BLaER1 treated with 17β-estradiol and CSF1 and Interleukin-3, amounts not matched to agents 10 nM and 100 nM (cell line): ENCODE measurements at regions not wholly inside any gene's neighbourhood (a gene's known extent, or its start where the extent isn't known, plus 50 kb on each side); places are given as distances from the start of the nearest gene placed in this dataset.

Source experiments
- H3K27ac ChIP-seq, 11 experiments: shearing (Covaris generic); formaldehyde crosslinking; 2 replicates each; pipeline ENCODE4 v1.8.1; 2022
- H3K27me3 ChIP-seq, 11 experiments: shearing (Covaris generic); formaldehyde crosslinking; 2 replicates each; pipeline ENCODE4 v1.8.1; 2022
- H3K36me3 ChIP-seq, 11 experiments: shearing (Covaris generic); formaldehyde crosslinking; 2 replicates each; pipeline ENCODE4 v1.8.1; 2022
- H3K4me1 ChIP-seq, 10 experiments: shearing (Covaris generic); formaldehyde crosslinking; 2 replicates each; pipeline ENCODE4 v1.8.1; 2022
- H3K4me2 ChIP-seq, 11 experiments: shearing (Covaris generic); formaldehyde crosslinking; 2 replicates each; pipeline ENCODE4 v1.8.1; 2022
- H3K4me3 ChIP-seq, 10 experiments: shearing (Covaris generic); formaldehyde crosslinking; 2 replicates each; pipeline ENCODE4 v1.8.1; 2022
- H3K9ac ChIP-seq, 11 experiments: shearing (Covaris generic); formaldehyde crosslinking; 2 replicates each; pipeline ENCODE4 v1.8.1; 2022
- H3K9me3 ChIP-seq, 11 experiments: shearing (Covaris generic); formaldehyde crosslinking; replicated peaks in 1 of 11; 2 replicates each; pipeline ENCODE4 v1.8.1; 2022
- H4K20me1 ChIP-seq, 11 experiments: shearing (Covaris generic); formaldehyde crosslinking; 2 replicates each; pipeline ENCODE4 v1.8.1; 2022
- Cebpa-rat ChIP-seq, 11 experiments: shearing (Covaris generic); IDR thresholded peaks; 2 replicates each; pipeline ENCODE4 v1.8.1; 2022

GRCh38 chr6:48236375-48236774, 125.4 kb upstream of the PTCHD4 start:
- Histone ChIP-seq H3K36me3 (no peaks in the 10 kb centered on the region), H3K27me3 (no peaks in the 10 kb centered on the region), H3K9me3 (peaks cover 28 to 46% (median 42%) of the 10 kb centered on the region in 11 experiments), H3K4me2 (no peak overlapping the region), H4K20me1 (no peaks in the 10 kb centered on the region), H3K4me3 (no peak overlapping the region), H3K9ac (no peak overlapping the region), H3K4me1 (no peaks in the 10 kb centered on the region), H3K27ac (no peak overlapping the region)
- TF ChIP-seq Cebpa-rat (IDR thresholded peaks at IDR 0.05): no peak

- Histone ChIP-seq H3K9ac (no peak overlapping the region), H4K20me1 (no peaks in the 10 kb centered on the region), H3K36me3 (no peaks in the 10 kb centered on the region), H3K9me3 (peaks cover 28 to 46% (median 42%) of the 10 kb centered on the region in 11 experiments), H3K27me3 (no peaks in the 10 kb centered on the region), H3K4me3 (no peak overlapping the region), H3K27ac (no peak overlapping the region), H3K4me1 (no peaks in the 10 kb centered on the region), H3K4me2 (no peak overlapping the region)
- no peak for TF ChIP-seq Cebpa-rat (IDR thresholded peaks at IDR 0.05)
These were observed 122.1 kb upstream of the PTCHD4 start for GRCh38 chr6:48233063-48233462.

GRCh38 chr6:48229841-48230240, 118.8 kb upstream of the PTCHD4 start:
- TF ChIP-seq Cebpa-rat (IDR thresholded peaks at IDR 0.05): no peak
- H3K36me3 ChIP-seq: no peaks in the 10 kb centered on the region
- peaks cover 5 to 20% (median 14%) of the 10 kb centered on the region in 11 experiments; a peak in 19 of 22 replicates for H3K9me3 ChIP-seq
- no peak overlapping the region for H3K4me2 ChIP-seq
- no peak overlapping the region for H3K9ac ChIP-seq
- no peaks in the 10 kb centered on the region for H3K27me3 ChIP-seq
- no peak overlapping the region for H3K27ac ChIP-seq
- no peaks in the 10 kb centered on the region for H3K4me1 ChIP-seq
- no peak overlapping the region for H3K4me3 ChIP-seq
- no peaks in the 10 kb centered on the region for H4K20me1 ChIP-seq

- Histone ChIP-seq H3K9ac (no peak overlapping the region), H3K36me3 (no peaks in the 10 kb centered on the region), H3K4me3 (no peak overlapping the region), H3K9me3 (no peaks in the 10 kb centered on the region), H4K20me1 (no peaks in the 10 kb centered on the region), H3K27ac (no peak overlapping the region), H3K4me2 (no peak overlapping the region), H3K4me1 (no peaks in the 10 kb centered on the region), H3K27me3 (no peaks in the 10 kb centered on the region)
- no peak for TF ChIP-seq Cebpa-rat (IDR thresholded peaks at IDR 0.05)
These were observed 111.2 kb upstream of the PTCHD4 start for GRCh38 chr6:48222241-48222640.

- H3K4me3 ChIP-seq: no peak overlapping the region
- no peak overlapping the region for H3K4me2 ChIP-seq
- H3K9me3 ChIP-seq: peaks cover 0 to 3% (median 0%) of the 10 kb centered on the region in 11 experiments; a peak in 2 of 22 replicates
- H3K9ac ChIP-seq: no peak overlapping the region
- H3K36me3 ChIP-seq: no peaks in the 10 kb centered on the region
- no peaks in the 10 kb centered on the region for H3K27me3 ChIP-seq
- H3K4me1 ChIP-seq: no peaks in the 10 kb centered on the region
- TF ChIP-seq Cebpa-rat (IDR thresholded peaks at IDR 0.05): no peak
- no peak overlapping the region for H3K27ac ChIP-seq
- no peaks in the 10 kb centered on the region for H4K20me1 ChIP-seq
These were observed 102.2 kb upstream of the PTCHD4 start for GRCh38 chr6:48213076-48213788.

GRCh38 chr6:48212501-48212900, 101.5 kb upstream of the PTCHD4 start:
- Histone ChIP-seq H3K27ac (no peak overlapping the region), H3K9ac (no peak overlapping the region), H3K36me3 (no peaks in the 10 kb centered on the region), H4K20me1 (no peaks in the 10 kb centered on the region), H3K9me3 (peaks cover 0 to 3% (median 0%) of the 10 kb centered on the region in 11 experiments; a peak in 2 of 22 replicates), H3K4me3 (no peak overlapping the region), H3K4me1 (no peaks in the 10 kb centered on the region), H3K4me2 (no peak overlapping the region), H3K27me3 (no peaks in the 10 kb centered on the region)
- no peak for TF ChIP-seq Cebpa-rat (IDR thresholded peaks at IDR 0.05)

- H3K4me3 ChIP-seq: no peak overlapping the region
- no peak overlapping the region for H3K4me2 ChIP-seq
- H3K9ac ChIP-seq: no peak overlapping the region
- no peaks in the 10 kb centered on the region for H3K4me1 ChIP-seq
- H3K36me3 ChIP-seq: no peaks in the 10 kb centered on the region
- no peak overlapping the region for H3K27ac ChIP-seq
- peaks cover 0 to 3% (median 0%) of the 10 kb centered on the region in 11 experiments; a peak in 3 of 22 replicates for H3K9me3 ChIP-seq
- no peaks in the 10 kb centered on the region for H4K20me1 ChIP-seq
- TF ChIP-seq Cebpa-rat (IDR thresholded peaks at IDR 0.05): no peak
- H3K27me3 ChIP-seq: no peaks in the 10 kb centered on the region
These were observed 95.1 kb upstream of the PTCHD4 start for GRCh38 chr6:48206091-48206490.

- Histone ChIP-seq H3K9me3 (no peaks in the 10 kb centered on the region; a peak in 1 of 22 replicates), H3K36me3 (no peaks in the 10 kb centered on the region), H3K4me3 (no peak overlapping the region), H3K27ac (no peak overlapping the region), H3K4me1 (no peaks in the 10 kb centered on the region), H3K4me2 (no peak overlapping the region), H3K27me3 (no peaks in the 10 kb centered on the region), H3K9ac (no peak overlapping the region), H4K20me1 (no peaks in the 10 kb centered on the region)
- no peak for TF ChIP-seq Cebpa-rat (IDR thresholded peaks at IDR 0.05)
These were observed 89.9 kb upstream of the PTCHD4 start for GRCh38 chr6:48200869-48201390.

GRCh38 chr6:48199499-48199898, 88.5 kb upstream of the PTCHD4 start:
- Histone ChIP-seq H3K9ac (no peak overlapping the region), H3K36me3 (no peaks in the 10 kb centered on the region), H3K27me3 (no peaks in the 10 kb centered on the region), H3K27ac (no peak overlapping the region), H4K20me1 (no peaks in the 10 kb centered on the region), H3K4me1 (peaks cover 0 to 5% (median 5%) of the 10 kb centered on the region in 10 experiments; a peak in 10 of 20 replicates), H3K4me3 (no peak overlapping the region), H3K4me2 (no peak overlapping the region), H3K9me3 (no peaks in the 10 kb centered on the region; a peak in 1 of 22 replicates)
- no peak for TF ChIP-seq Cebpa-rat (IDR thresholded peaks at IDR 0.05)

GRCh38 chr6:48197941-48198340, 86.9 kb upstream of the PTCHD4 start:
- Histone ChIP-seq H3K4me3 (no peak overlapping the region), H3K36me3 (no peaks in the 10 kb centered on the region), H3K4me2 (no peak overlapping the region), H3K9me3 (no peaks in the 10 kb centered on the region; a peak in 1 of 22 replicates), H3K9ac (no peak overlapping the region), H3K27ac (no peak overlapping the region), H3K27me3 (no peaks in the 10 kb centered on the region), H4K20me1 (no peaks in the 10 kb centered on the region), H3K4me1 (peaks cover 0 to 8% (median 7%) of the 10 kb centered on the region in 10 experiments; a peak in 10 of 20 replicates)
- no peak for TF ChIP-seq Cebpa-rat (IDR thresholded peaks at IDR 0.05)
